CD14-positive monocyte (primary cell): ENCODE measurements at regions not wholly inside any gene's neighbourhood (a gene's known extent, or its start where the extent isn't known, plus 50 kb on each side); places are given as distances from the start of the nearest gene placed in this dataset.

ENCODE experiments used
- DNase-seq, 3 donors: peaks; one replicate each; pipeline ENCODE4 v3.0.0-alpha.2; 2011 to 2022
- H2AFZ ChIP-seq: 2 replicates; pipeline ENCODE4 v1.6.0; 2012; ENCODE audit warnings: mild to moderate bottlenecking, low read depth, low read length, inconsistent platforms; ENCODE audit not compliant: insufficient read depth, poor library complexity, severe bottlenecking
- H3K27ac ChIP-seq, 2 donors: 1 replicate in 1 of 2; 2 replicates in 1 of 2; pipeline ENCODE4 v1.5.1; 2012 to 2013; ENCODE audit warnings: low read length in 2 of 2, control low read depth in 1 of 2, inconsistent platforms in 1 of 2, low read depth in 1 of 2, mild to moderate bottlenecking in 1 of 2
- H3K27me3 ChIP-seq, 2 donors: one replicate each; pipeline versions ENCODE4 v1.6.0 to v1.6.1; 2011 to 2013; ENCODE audit warnings: low read length in 2 of 2; ENCODE audit not compliant: control insufficient read depth in 2 of 2, insufficient read depth in 2 of 2
- H3K36me3 ChIP-seq, 2 donors: replicated peaks in 1 of 2; 1 replicate in 1 of 2; 2 replicates in 1 of 2; pipeline versions ENCODE4 v1.5.1 to v1.6.1; 2012 to 2013; ENCODE audit warnings: low read length in 2 of 2, control low read depth in 1 of 2, inconsistent platforms in 1 of 2, mild to moderate bottlenecking in 1 of 2; ENCODE audit not compliant: insufficient read depth in 2 of 2, control insufficient read depth in 1 of 2
- H3K4me1 ChIP-seq, 2 donors: 1 replicate in 1 of 2; 2 replicates in 1 of 2; pipeline versions ENCODE4 v1.5.1 to v1.6.1; 2012 to 2013; ENCODE audit warnings: low read length in 2 of 2, control low read depth in 1 of 2, inconsistent platforms in 1 of 2, mild to moderate bottlenecking in 1 of 2, moderate library complexity in 1 of 2; ENCODE audit not compliant: insufficient read depth in 2 of 2, control insufficient read depth in 1 of 2
- H3K4me2 ChIP-seq: replicated peaks from 2 replicates; pipeline ENCODE3; 2012; ENCODE audit warnings: low read length, moderate library complexity, mild to moderate bottlenecking; ENCODE audit not compliant: poor library complexity, severe bottlenecking; ENCODE audit errors: extremely low read depth
- H3K4me3 ChIP-seq, 3 experiments: fragments of 200-600 bp in 1 of 3; sonication (generic) in 1 of 3; replicated peaks in 1 of 3; 1 replicate in 2 of 3; 2 replicates in 1 of 3; pipeline ENCODE4 v1.5.1; 2011 to 2013; ENCODE audit warnings: low read length in 3 of 3, mild to moderate bottlenecking in 3 of 3, control low read depth in 2 of 3, low read depth in 2 of 3, inconsistent platforms in 1 of 3, moderate library complexity in 1 of 3
- H3K79me2 ChIP-seq: 2 replicates; pipeline ENCODE4 v1.6.0; 2012; ENCODE audit warnings: mild to moderate bottlenecking, control low read depth, inconsistent platforms, low read length, moderate library complexity; ENCODE audit not compliant: insufficient read depth
- H3K9ac ChIP-seq: 2 replicates; pipeline ENCODE4 v1.6.0; 2017; ENCODE audit warnings: low read length, mild to moderate bottlenecking; ENCODE audit not compliant: insufficient read depth, poor library complexity, severe bottlenecking
- H3K9me3 ChIP-seq, 2 donors: replicated peaks in 1 of 2; 1 replicate in 1 of 2; 2 replicates in 1 of 2; pipeline versions ENCODE4 v1.5.1 to v1.6.1; 2012 to 2013; ENCODE audit warnings: low read length in 2 of 2, control low read depth in 1 of 2; ENCODE audit not compliant: control insufficient read depth in 1 of 2, insufficient read depth in 1 of 2
- H4K20me1 ChIP-seq: 2 replicates; pipeline ENCODE4 v1.6.0; 2012; ENCODE audit warnings: mild to moderate bottlenecking, low read length, control low read depth, moderate library complexity; ENCODE audit not compliant: insufficient read depth
- H3K27ac Mint-ChIP-seq, 7 donors: one replicate each; pipeline ENCODE4 v1.8.0; 2020; ENCODE audit warnings: mild to moderate bottlenecking in 7 of 7, mixed read lengths in 7 of 7, moderate library complexity in 6 of 7, inconsistent platforms in 2 of 7
- H3K27me3 Mint-ChIP-seq, 3 donors: one replicate each; pipeline ENCODE4 v1.8.0; 2021 to 2022; ENCODE audit warnings: low read depth in 3 of 3, mild to moderate bottlenecking in 3 of 3, mixed read lengths in 3 of 3, moderate library complexity in 3 of 3, inconsistent platforms in 1 of 3
- H3K36me3 Mint-ChIP-seq, 2 donors: one replicate each; pipeline ENCODE4 v1.8.0; 2020; ENCODE audit warnings: mixed read lengths in 2 of 2, inconsistent platforms in 1 of 2, mild to moderate bottlenecking in 1 of 2
- H3K4me1 Mint-ChIP-seq: one replicate; pipeline ENCODE4 v1.8.0; 2020; ENCODE audit warnings: mild to moderate bottlenecking, mixed read lengths
- H3K4me3 Mint-ChIP-seq, 2 donors: one replicate each; pipeline ENCODE4 v1.8.0; 2020; ENCODE audit warnings: mild to moderate bottlenecking in 2 of 2, mixed read lengths in 2 of 2, moderate library complexity in 1 of 2
- H3K9me3 Mint-ChIP-seq, 7 donors: one replicate each; pipeline ENCODE4 v1.8.0; 2020 to 2022; ENCODE audit warnings: mixed read lengths in 7 of 7, mild to moderate bottlenecking in 6 of 7, moderate library complexity in 6 of 7, inconsistent platforms in 2 of 7
- WGBS: methylation state at CpG from one replicate; pipeline ENCODE4 v1.1.5; 2013; ENCODE audit warnings: missing lambda C conversion rate; ENCODE audit not compliant: insufficient coverage; 5-methylcytosine and 5-hydroxymethylcytosine counted together
- intact Hi-C, 2 donors: fragments of 100-400 bp; cut with micrococcal nuclease; formaldehyde crosslinking; loops; one replicate each; pipeline versions ENCODE4 v1.15.0 to v1.15.1; 2023
- TF ChIP-seq, protein P1 (sequence below): fragments of 200-600 bp; IDR thresholded peaks from one replicate; pipeline ENCODE4 v1.8.0; 2022; ENCODE audit warnings: antibody characterized with exemption, mild to moderate bottlenecking

GRCh38 chr2:105665480-105665879, 79.2 kb upstream of the NCK2 start:
- intact Hi-C loops, result no loop called here
- Mint-ChIP-seq H3K9me3 (peaks cover 17 to 41% (median 28%) of the 10 kb centered on the region in 7 donors), H3K27ac (no peak overlapping the region), H3K4me1 (no peaks in the 10 kb centered on the region), H3K27me3 (peaks cover 0 to 2% (median 2%) of the 10 kb centered on the region in 3 donors), H3K4me3 (no peak overlapping the region), H3K36me3 (no peaks in the 10 kb centered on the region)
- Histone ChIP-seq H3K36me3 (no peaks in the 10 kb centered on the region), H3K4me2 (no peak overlapping the region), H3K4me1 (no peaks in the 10 kb centered on the region), H3K27me3 (no peaks in the 10 kb centered on the region), H3K4me3 (no peak overlapping the region), H4K20me1 (no peaks in the 10 kb centered on the region), H3K9ac (no peak overlapping the region), H2AFZ (no peak overlapping the region), H3K27ac (no peak overlapping the region), H3K79me2 (no peaks in the 10 kb centered on the region), H3K9me3 (peaks cover 14 to 18% of the 10 kb centered on the region in 2 donors)
- no CpG with 5 or more reads among the region's 1 CpG for WGBS
- DNase-seq, result no peak
- TF ChIP-seq, protein P1, sequence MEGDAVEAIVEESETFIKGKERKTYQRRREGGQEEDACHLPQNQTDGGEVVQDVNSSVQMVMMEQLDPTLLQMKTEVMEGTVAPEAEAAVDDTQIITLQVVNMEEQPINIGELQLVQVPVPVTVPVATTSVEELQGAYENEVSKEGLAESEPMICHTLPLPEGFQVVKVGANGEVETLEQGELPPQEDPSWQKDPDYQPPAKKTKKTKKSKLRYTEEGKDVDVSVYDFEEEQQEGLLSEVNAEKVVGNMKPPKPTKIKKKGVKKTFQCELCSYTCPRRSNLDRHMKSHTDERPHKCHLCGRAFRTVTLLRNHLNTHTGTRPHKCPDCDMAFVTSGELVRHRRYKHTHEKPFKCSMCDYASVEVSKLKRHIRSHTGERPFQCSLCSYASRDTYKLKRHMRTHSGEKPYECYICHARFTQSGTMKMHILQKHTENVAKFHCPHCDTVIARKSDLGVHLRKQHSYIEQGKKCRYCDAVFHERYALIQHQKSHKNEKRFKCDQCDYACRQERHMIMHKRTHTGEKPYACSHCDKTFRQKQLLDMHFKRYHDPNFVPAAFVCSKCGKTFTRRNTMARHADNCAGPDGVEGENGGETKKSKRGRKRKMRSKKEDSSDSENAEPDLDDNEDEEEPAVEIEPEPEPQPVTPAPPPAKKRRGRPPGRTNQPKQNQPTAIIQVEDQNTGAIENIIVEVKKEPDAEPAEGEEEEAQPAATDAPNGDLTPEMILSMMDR, result no peak

- Mint-ChIP-seq H3K9me3 (peaks cover 8 to 22% (median 13%) of the 10 kb centered on the region in 7 donors), H3K4me3 (no peak overlapping the region), H3K27me3 (no peaks in the 10 kb centered on the region), H3K36me3 (no peaks in the 10 kb centered on the region), H3K27ac (no peak overlapping the region), H3K4me1 (no peaks in the 10 kb centered on the region)
- intact Hi-C loops, result no loop called here
- H3K4me1 ChIP-seq, result no peaks in the 10 kb centered on the region
- H3K4me3 ChIP-seq, result no peak overlapping the region
- H3K9me3 ChIP-seq, result peaks cover 6 to 7% of the 10 kb centered on the region in 2 donors
- no peaks in the 10 kb centered on the region for H4K20me1 ChIP-seq
- no peaks in the 10 kb centered on the region for H3K27me3 ChIP-seq
- H2AFZ ChIP-seq, result no peak overlapping the region
- H3K79me2 ChIP-seq, result no peaks in the 10 kb centered on the region
- no peak overlapping the region for H3K9ac ChIP-seq
- no peaks in the 10 kb centered on the region for H3K36me3 ChIP-seq
- TF ChIP-seq, protein P1, result no peak
- no peak for DNase-seq
- no peak overlapping the region for H3K27ac ChIP-seq
- H3K4me2 ChIP-seq, result no peak overlapping the region
- no CpG with 5 or more reads among the region's 4 CpGs for WGBS
Measured at GRCh38 chr2:105660489-105660888, 84.2 kb upstream of the NCK2 start.
